ENCODE measurements at regions not wholly inside any gene's neighbourhood (a gene's known extent, or its start where the extent isn't known, plus 50 kb on each side); places are given as distances from the start of the nearest gene placed in this dataset.
"Not testable (repeated sequence)": the region's sequence is repeated elsewhere in the genome, so short reads cannot be mapped to it uniquely, and the experiment has no call there.

GRCh38 chr2:234373481-234374149 lies 123.3 kb downstream of the ARL4C start:
- DNase-seq = no peak

- DNase-seq = peak; percentile 28
Measured at GRCh38 chr2:234373060-234373459, 123.8 kb downstream of the ARL4C start.

GRCh38 chr2:234372506-234372905 lies 124.4 kb downstream of the ARL4C start:
- no peak for DNase-seq

GRCh38 chr2:234368861-234369261 lies 128.0 kb downstream of the ARL4C start:
- DNase-seq = peak; percentile 30

- no peak for DNase-seq
Measured at GRCh38 chr2:234366891-234367290, 130.0 kb downstream of the ARL4C start.

GRCh38 chr2:234364661-234365060 lies 132.2 kb downstream of the ARL4C start:
- no peak for DNase-seq

GRCh38 chr2:234363647-234364294 lies 133.1 kb downstream of the ARL4C start:
- DNase-seq = no peak

- no peak for DNase-seq
Measured at GRCh38 chr2:234363011-234363487, 133.8 kb downstream of the ARL4C start.

GRCh38 chr2:234360313-234360975 lies 136.4 kb downstream of the ARL4C start:
- not testable (repeated sequence) for DNase-seq

GRCh38 chr2:234357666-234358065 lies 139.2 kb downstream of the ARL4C start:
- no peak for DNase-seq

- DNase-seq = no peak
Measured at GRCh38 chr2:234355808-234356365, 141.0 kb downstream of the ARL4C start.

GRCh38 chr2:234355021-234355720 lies 141.7 kb downstream of the ARL4C start:
- no peak for DNase-seq

- DNase-seq = no peak
Measured at GRCh38 chr2:234352270-234352669, 144.6 kb downstream of the ARL4C start.

- DNase-seq = not testable (repeated sequence)
Measured at GRCh38 chr2:234351866-234352265, 145.0 kb downstream of the ARL4C start.

GRCh38 chr2:234348081-234348480 lies 148.8 kb downstream of the ARL4C start:
- DNase-seq = no peak

GRCh38 chr2:234345921-234346320 lies 151.0 kb downstream of the ARL4C start:
- no peak for DNase-seq

GRCh38 chr2:234344012-234344411 lies 152.9 kb downstream of the ARL4C start:
- DNase-seq = no peak

GRCh38 chr2:234343372-234343771 lies 153.5 kb downstream of the ARL4C start:
- no peak for DNase-seq

- DNase-seq = no peak
Measured at GRCh38 chr2:234341306-234341985, 155.4 kb downstream of the ARL4C start.

- no peak for DNase-seq
Measured at GRCh38 chr2:234339501-234339900, 157.4 kb downstream of the ARL4C start.

GRCh38 chr2:234339011-234339410 lies 157.9 kb downstream of the ARL4C start:
- no peak for DNase-seq

GRCh38 chr2:234335661-234336228 lies 161.1 kb downstream of the ARL4C start:
- peak; percentile 77 for DNase-seq
